ENCODE measurements at regions not wholly inside any gene's neighbourhood (a gene's known extent, or its start where the extent isn't known, plus 50 kb on each side); places are given as distances from the start of the nearest gene placed in this dataset.
"Not testable (repeated sequence)": the region's sequence is repeated elsewhere in the genome, so short reads cannot be mapped to it uniquely, and the experiment has no call there.

DNA sequence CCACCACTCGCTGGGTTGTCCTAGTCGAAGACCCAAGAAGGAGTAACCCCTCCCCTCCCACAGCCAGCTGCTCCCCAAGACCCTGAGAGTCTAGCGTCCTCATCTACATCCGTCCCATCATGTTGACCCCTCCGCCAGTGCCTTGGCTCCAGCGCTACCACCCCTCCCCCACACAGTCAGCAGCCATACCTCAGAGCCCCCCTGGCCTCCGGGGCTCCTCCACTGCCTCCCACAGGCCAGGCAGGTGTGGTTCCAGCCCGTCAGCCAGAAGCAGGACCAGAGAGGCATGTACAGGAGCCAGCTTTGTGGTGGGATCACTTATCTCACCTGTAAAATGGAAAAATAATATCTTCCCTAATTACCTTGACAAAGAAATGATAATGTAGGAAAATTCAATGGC lies 51.5 kb upstream of the PHF21B start:
- no peak for DNase-seq (ENCODE audit: low read depth in 2 of 2)

GRCh38 chr22:45064313-45065278 lies 54.8 kb upstream of the PHF21B start:
- no peak for DNase-seq (ENCODE audit: low read depth in 2 of 2)

DNA sequence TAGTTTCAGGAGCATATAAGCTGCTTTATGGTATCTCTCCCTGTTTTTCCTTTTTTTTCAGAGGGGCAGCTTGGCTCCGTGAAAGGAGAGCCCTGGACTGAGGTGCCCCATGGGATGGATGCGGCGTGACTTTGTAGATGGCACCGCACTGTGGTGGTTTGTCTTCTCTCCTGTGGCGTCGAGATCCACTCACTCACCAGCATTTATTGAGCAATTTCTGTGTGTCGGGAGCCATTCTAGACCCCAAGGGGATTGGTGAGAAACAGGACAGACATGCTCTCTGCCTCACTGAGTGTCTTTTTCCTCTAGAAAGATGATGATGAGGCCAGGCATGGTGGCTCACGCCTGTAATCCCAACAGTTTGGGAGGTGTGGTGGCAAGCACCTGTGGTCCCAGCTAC lies 55.9 kb upstream of the PHF21B start:
- DNase-seq (ENCODE audit: low read depth in 2 of 2), result no peak

- no peak for DNase-seq (ENCODE audit: low read depth in 2 of 2)
These were observed 57.9 kb upstream of the PHF21B start for GRCh38 chr22:45067731-45068130.

GRCh38 chr22:45069925-45070324 lies 60.1 kb upstream of the PHF21B start:
- DNase-seq (ENCODE audit: low read depth in 2 of 2), result no peak

DNA sequence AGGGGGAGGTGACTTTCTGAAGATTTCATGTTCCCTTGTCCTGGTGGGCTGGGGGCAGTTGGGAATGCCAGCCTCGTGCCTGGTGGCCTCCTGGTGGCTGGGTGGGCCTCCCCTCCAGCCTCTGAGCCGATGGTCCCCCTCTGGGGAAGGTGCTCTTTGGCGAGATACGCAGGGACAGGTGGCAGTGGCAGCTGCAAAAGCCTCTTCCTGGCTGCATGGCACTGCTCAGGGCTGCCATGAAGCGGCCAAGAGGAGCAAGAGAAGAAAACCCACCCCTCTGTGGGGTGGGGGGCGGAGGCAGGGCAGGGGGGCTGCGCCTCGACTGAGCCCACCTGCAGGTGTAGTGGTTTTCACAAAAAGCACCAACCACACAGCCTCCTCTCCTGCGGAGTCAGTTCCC lies 61.8 kb upstream of the PHF21B start:
- no peak for DNase-seq (ENCODE audit: low read depth in 2 of 2)

DNA sequence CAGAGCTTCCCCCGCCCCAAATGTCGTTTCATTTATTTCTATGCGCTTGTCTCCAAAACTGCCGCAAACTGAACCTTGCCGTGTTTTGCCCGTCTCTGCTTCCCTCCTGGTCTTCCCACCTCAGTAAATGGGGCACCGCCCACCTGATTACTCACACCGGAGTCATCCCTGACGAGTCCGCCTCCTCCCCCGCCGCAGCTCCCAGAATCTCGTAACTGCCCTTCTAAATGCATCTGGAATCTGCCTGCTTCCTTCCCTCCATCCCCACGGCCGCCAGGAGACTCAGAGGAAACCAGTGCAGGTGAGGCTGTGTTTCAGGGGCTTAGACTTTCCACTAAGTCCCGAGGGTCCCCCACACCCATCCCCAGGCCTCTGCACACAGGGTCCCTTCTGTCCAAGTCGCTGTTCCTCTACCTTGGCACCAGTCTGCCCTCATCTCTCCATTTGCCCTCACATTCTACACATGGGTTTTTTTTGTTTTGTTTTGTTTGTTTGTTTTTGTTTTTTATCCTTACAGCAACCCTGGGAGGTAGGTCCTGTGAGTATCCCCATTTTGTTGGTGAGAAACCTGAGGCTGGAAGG lies 62.6 kb upstream of the PHF21B start:
- no peak for DNase-seq (ENCODE audit: low read depth in 2 of 2)

GRCh38 chr22:45073064-45073463 lies 63.3 kb upstream of the PHF21B start:
- no peak for DNase-seq (ENCODE audit: low read depth in 2 of 2)

DNA sequence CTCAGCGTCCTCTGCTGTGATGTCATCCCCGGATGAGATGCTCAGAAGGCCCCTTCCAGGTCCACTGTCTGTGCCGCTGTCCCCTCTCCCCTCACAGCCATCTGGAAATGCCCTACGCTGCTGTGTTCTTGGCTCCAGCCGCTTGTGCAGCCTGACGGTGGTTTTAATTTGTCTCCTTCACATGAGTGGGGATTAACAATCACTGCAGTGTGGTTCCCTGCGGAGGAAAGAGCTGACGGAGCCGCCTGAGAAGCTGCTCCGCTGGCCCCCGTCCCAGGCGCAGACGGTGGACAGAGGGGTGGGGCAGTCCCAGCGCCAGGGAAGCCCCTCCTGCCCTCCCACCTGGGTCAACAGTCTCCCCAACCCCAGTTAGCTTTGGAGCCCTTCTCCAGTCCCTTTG lies 67.5 kb upstream of the PHF21B start:
- DNase-seq (ENCODE audit: low read depth in 2 of 2), result no peak

DNA sequence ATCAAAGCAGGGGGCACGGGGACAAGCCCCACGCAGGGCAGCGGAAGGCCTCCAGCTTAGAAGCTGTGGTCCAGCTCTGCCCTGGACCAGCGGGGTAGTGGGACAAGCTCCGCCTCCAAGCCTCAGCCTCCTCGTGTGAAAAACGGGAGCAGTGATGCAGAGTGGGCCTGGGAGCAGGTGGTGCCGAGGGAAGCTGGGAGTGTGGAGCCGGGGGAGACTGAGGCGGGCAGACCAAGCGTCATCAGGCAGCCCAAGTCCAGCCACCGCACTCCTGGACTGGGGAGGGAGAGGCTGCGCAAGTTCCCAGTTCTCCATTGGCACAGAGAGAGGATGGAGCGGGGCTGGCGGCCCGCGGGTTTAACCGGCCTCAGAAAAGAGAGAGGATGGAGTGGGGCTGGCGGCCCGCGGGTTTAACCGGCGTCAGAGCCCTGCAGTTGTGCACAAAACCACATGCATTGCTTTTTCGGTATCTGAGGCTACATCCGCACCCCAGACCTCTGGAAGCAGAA lies 68.1 kb upstream of the PHF21B start:
- DNase-seq (ENCODE audit: low read depth in 2 of 2), result no peak

DNA sequence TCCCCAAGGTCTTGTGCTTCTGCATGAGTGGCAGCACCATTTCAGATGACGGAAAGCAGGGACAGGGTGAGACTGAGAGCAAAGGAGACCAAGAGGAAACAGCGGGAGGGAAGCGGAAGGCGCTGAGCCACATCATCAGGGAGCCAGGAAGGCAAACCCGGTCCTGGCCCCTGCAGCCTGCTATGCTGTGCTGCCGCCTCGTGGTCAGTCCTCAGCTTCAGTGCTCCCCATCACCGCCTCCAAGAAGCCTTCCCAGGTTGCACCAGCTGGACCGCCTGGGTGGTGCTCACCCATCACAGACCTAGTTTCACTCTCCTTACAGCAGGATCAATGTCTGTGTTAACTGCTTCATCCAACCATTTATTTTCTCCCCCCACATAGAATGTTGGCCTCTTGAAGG lies 73.0 kb upstream of the PHF21B start:
- no peak for DNase-seq (ENCODE audit: low read depth in 2 of 2)

GRCh38 chr22:45083659-45084305 lies 74.0 kb upstream of the PHF21B start:
- DNase-seq (ENCODE audit: low read depth in 2 of 2), result no peak

DNA sequence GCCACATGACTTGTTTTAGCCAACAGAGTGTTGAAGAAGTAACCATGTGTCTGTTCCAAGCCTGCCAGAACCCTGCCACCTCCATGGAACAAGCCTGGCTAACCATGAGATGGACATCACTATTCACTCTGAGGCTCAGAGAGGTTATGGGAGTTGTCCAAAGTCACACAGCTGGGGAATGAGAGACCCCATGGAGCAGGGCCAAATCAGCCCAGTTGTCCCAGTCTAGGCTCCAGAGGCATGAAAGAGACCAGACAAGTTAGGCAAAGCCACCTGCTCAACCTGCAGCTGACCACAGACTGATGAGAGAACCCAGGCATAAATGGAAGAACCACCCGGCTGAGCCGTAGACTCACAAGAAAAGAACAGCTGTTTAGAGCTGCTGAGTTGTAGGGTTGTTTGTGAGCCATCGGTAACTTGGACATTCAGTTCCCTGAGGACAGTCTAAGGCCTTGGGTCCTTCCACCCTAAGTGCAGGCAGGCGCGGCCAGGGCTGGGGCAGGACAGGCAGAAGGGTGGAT lies 74.7 kb upstream of the PHF21B start:
- no peak for DNase-seq (ENCODE audit: low read depth in 2 of 2)

GRCh38 chr22:45087802-45088201 lies 75.9 kb upstream of the NUP50 start:
- DNase-seq (ENCODE audit: low read depth in 2 of 2), result no peak

DNA sequence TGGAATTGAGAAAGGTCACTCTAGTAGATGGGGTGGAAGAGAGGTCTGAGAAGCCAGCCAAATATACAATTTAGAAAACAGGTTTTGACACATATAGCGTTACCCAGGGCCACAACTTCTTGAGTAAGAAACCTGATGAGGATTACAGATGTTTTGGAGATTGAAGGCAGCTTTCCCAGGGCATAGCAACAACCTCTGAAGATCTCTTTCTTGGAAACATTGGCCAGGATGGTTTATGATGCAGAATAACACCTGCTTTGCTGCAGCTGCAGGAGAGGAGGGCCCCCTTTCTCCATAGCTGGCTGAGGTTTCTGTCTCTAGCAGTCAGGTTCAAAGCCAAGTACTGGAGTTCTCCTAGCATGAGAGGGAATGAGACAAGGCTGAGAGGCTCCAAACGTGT lies 75.1 kb upstream of the NUP50 start:
- DNase-seq (ENCODE audit: low read depth in 2 of 2), result no peak

DNA sequence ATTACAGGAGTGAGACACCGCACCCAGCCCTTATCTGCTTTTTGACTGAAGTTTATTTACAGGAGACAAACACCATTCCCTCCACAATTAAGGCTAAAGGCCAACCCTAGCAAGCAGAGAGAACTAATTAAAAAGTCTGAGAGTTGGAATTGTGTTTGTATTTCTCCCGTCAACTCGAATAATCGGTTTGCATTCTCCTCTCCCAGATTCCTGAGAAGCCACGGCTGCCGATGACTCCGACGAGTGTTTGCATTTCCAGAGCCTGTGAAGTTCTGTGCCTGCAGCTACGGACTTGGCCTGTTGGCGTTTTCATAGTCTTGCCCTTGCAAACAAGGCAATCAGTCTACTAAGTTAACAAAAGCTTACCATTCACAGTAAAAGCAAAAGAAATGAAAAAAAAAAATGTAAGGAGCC lies 73.2 kb upstream of the NUP50 start:
- no peak for DNase-seq (ENCODE audit: low read depth in 2 of 2)

DNA sequence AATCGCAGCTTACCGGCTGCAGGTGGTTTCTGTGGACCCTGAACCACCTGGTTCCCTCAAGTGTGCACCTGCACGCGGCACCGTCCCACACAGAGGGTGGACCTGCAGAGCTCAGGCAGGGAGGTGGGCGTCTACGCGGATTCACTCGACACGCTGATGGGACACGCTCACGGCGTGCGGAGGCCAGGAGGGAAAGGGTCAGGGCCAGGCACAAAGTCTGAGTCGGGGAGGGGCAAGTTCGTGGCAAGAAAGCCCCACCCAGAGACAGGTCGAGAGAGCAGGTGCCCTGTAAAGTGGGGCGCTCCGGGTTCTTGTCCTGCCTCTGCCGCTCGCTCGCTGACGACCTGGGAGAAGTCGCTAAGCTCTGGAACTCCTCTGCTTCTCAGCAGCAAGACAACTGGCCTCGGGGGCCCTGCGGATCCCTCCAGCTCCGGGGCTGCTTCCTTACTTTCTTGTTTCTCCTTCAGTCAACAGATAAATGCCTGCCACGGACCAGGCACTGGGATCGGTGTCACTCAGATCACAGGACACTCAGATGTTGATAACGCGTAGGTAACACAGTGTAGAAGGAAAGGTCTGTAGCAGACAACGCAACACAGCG lies 72.4 kb upstream of the NUP50 start:
- no peak for DNase-seq (ENCODE audit: low read depth in 2 of 2)

DNA sequence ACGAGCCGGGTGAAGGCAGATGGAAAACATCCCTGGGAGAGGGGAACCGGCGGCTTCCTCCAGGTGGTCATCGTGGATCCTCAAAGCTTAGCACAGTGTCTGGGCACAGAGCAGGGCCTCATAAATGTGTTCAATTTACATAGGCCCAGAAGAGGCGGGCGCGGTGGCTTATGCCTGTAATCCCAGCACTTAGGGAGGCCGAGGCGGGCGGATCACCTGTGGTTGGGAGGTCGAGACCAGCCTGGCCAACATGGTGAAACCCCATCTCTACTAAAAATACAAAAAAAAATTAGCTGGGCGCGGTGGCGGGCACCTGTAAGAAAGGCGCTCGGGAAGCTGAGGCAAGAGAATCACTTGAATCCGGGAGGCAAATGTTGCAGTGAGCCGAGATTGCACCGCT lies 71.8 kb upstream of the NUP50 start:
- DNase-seq (ENCODE audit: low read depth in 2 of 2), result not testable (repeated sequence)

- no peak for DNase-seq (ENCODE audit: low read depth in 2 of 2)
These were observed 71.1 kb upstream of the NUP50 start for GRCh38 chr22:45092644-45093043.

DNA sequence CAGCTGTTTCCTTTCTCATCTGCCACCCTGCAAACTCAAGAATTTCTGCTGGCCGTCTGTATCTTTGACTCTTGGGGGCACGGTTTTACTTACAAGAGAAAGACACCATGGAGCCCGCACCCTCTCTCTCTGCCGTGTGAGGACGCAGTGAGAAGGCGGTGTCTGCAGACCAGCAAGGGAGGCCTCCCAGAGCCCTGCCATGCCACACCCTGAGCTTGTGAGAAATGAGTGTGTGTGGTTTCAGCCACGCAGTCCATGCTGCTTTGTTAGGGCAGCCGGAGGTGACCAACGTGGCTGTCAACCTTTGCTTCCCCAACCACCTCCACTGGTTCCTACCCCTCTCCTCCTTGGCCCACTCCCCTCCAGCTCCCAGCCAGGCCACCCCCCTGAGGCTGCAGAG lies 70.1 kb upstream of the NUP50 start:
- no peak for DNase-seq (ENCODE audit: low read depth in 2 of 2)

DNA sequence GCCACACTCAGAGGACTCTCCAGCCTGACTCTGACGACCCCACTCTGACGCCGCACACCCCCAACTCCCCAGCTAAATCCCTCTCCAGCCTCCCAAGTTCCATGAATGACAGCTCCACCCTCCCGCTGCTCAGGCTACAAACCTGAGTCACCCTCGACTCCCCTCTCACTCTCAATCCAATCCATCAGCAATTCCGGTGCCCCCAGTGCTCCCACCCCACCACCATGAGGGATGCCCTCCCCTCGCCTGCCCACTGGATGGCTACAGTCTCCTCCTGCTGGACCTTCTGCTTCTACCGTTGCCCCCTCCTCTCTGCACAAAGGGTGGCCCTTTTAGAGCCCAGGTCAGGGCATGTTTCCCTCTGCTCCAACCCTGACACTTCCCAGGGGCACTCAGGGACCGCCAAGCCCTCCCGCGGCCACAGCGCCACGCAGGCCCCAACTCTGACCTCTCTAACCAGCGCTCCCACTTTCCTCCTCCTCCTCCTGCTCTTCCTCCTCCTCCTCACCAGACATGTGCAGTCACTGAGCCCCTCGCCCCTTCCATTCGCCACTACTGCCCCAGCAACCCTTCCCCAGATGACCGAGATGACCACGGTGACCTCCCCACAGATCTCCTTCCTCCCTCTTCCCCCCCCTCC lies 69.5 kb upstream of the NUP50 start:
- no peak for DNase-seq (ENCODE audit: low read depth in 2 of 2)

DNA sequence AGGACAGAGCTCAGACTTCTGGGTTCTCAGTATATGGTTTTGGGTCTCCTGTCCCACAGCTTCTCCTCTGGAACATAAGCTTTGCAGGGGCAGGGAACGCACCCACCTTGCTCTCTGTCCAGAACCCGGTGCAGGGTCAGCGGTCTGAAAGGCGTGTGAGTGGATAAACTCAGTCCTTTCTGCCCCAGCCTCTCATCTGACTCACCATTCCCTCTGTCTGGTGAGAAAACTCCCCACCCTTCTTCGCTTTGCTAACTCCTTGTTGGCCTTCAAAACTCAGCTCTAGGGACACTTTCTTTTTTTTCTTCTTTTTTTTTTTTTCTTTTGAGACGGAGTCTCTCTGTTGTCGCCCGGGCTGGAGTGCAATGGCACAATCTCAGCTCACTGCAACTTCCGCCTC lies 68.9 kb upstream of the NUP50 start:
- DNase-seq (ENCODE audit: low read depth in 2 of 2), result no peak

Measured in stimulated activated CD8-positive, alpha-beta memory T cell treated with anti-CD3 and anti-CD28 coated beads, Interleukin-2, amount 100 ng/mL, for 1 hour (primary cell).